IMR-90 (cell line): ENCODE measurements at regions not wholly inside any gene's neighbourhood (a gene's known extent, or its start where the extent isn't known, plus 50 kb on each side); places are given as distances from the start of the nearest gene placed in this dataset.

Experiments
- ATAC-seq: fragments of 200-7000 bp; cut with Tn5 transposase; 2 replicates; pipeline ENCODE4 v1.9.1; 2020; ENCODE audit warnings: low read depth, mild to moderate bottlenecking, moderate library complexity
- BruUV-seq: library from RNA; stranded (reverse); fragments of 400-500 nt; replicated peaks from 2 replicates; lab custom pipeline; 2021; lab: Mats Ljungman, UMichigan
- CTCF ChIA-PET: fragments of 300-600 bp; formaldehyde crosslinking; extraction: SDS; loops from one replicate; lab custom pipeline; 2021; ENCODE audit warnings: antibody characterized with exemption; lab: Yijun Ruan, JAX
- POLR2A ChIA-PET: fragments of 300-600 bp; sonication (Branson Sonifier 250); formaldehyde crosslinking; loops from one replicate; lab custom pipeline; 2022; ENCODE audit warnings: antibody characterized with exemption; ENCODE audit not compliant: unreplicated experiment; lab: Charles Lee
- DNase-seq: peaks from one replicate; pipeline ENCODE4 v3.0.0; 2013
- H2AFZ ChIP-seq: replicated peaks from 2 replicates; pipeline ENCODE3; 2013; ENCODE audit warnings: low read length, mild to moderate bottlenecking; ENCODE audit not compliant: poor library complexity
- H2AK5ac ChIP-seq: 2 replicates; pipeline ENCODE4 v1.6.1; 2013; ENCODE audit warnings: low read depth, low read length, inconsistent platforms
- H2AK9ac ChIP-seq: replicated peaks from 2 replicates; pipeline ENCODE3; 2013; ENCODE audit warnings: mild to moderate bottlenecking, low read depth, low read length, moderate library complexity; ENCODE audit not compliant: poor library complexity
- H2BK120ac ChIP-seq: 2 replicates; pipeline ENCODE4 v1.6.1; 2013; ENCODE audit warnings: low read depth, low read length, inconsistent platforms
- H2BK15ac ChIP-seq: 3 replicates; pipeline ENCODE4 v1.6.1; 2013; ENCODE audit warnings: low read depth, low read length, inconsistent platforms
- H2BK20ac ChIP-seq: 2 replicates; pipeline ENCODE4 v1.6.1; 2013; ENCODE audit warnings: low read depth, mild to moderate bottlenecking, inconsistent platforms, low read length, moderate library complexity
- H2BK5ac ChIP-seq: 2 replicates; pipeline ENCODE4 v1.6.1; 2013; ENCODE audit warnings: mild to moderate bottlenecking, low read depth, low read length, inconsistent platforms; ENCODE audit not compliant: poor library complexity, severe bottlenecking
- H3K14ac ChIP-seq: replicated peaks from 2 replicates; pipeline ENCODE4 v1.6.1; 2013; ENCODE audit warnings: low read depth, low read length, inconsistent platforms
- H3K18ac ChIP-seq: 2 replicates; pipeline ENCODE4 v1.6.1; 2013; ENCODE audit warnings: low read depth, low read length, control low read depth
- H3K23ac ChIP-seq: 2 replicates; pipeline ENCODE4 v1.6.1; 2013; ENCODE audit warnings: low read depth, low read length, inconsistent platforms
- H3K27ac ChIP-seq: 2 replicates; pipeline ENCODE4 v1.5.1; 2013; ENCODE audit warnings: mild to moderate bottlenecking, control low read depth, low read length; ENCODE audit not compliant: insufficient read depth
- H3K27me3 ChIP-seq: 2 replicates; pipeline ENCODE4 v1.6.1; 2013; ENCODE audit warnings: low read length; ENCODE audit not compliant: control insufficient read depth, insufficient read depth
- H3K36me3 ChIP-seq: 2 replicates; pipeline ENCODE4 v1.6.1; 2013; ENCODE audit warnings: low read length, mixed read lengths; ENCODE audit not compliant: control insufficient read depth, insufficient read depth
- H3K4ac ChIP-seq: 2 replicates; pipeline ENCODE4 v1.6.1; 2013; ENCODE audit warnings: low read depth, low read length, inconsistent platforms
- H3K4me1 ChIP-seq: 2 replicates; pipeline ENCODE4 v1.6.1; 2013; ENCODE audit warnings: low read length, mixed read lengths; ENCODE audit not compliant: control insufficient read depth, insufficient read depth
- H3K4me2 ChIP-seq: 2 replicates; pipeline ENCODE4 v1.6.1; 2013; ENCODE audit warnings: low read depth, mild to moderate bottlenecking, control low read depth, low read length, moderate library complexity
- H3K4me3 ChIP-seq: 2 replicates; pipeline ENCODE4 v1.5.1; 2013; ENCODE audit warnings: low read depth, mild to moderate bottlenecking, control low read depth, low read length, moderate library complexity; ENCODE audit not compliant: insufficient read depth
- H3K56ac ChIP-seq: 2 replicates; pipeline ENCODE4 v1.6.1; 2013; ENCODE audit warnings: low read length, inconsistent platforms; ENCODE audit not compliant: insufficient read depth; ENCODE audit errors: extremely low read depth
- H3K79me1 ChIP-seq, 2 experiments: 2 replicates each; pipeline ENCODE4 v1.6.1; 2013; ENCODE audit warnings: low read length in 2 of 2, inconsistent platforms in 1 of 2, low read depth in 1 of 2
- H3K9ac ChIP-seq: 2 replicates; pipeline ENCODE4 v1.6.1; 2013; ENCODE audit warnings: low read depth, low read length, control low read depth
- H3K9me1 ChIP-seq: 2 replicates; pipeline ENCODE4 v1.6.1; 2013; ENCODE audit warnings: low read length, inconsistent platforms; ENCODE audit not compliant: insufficient read depth
- H3K9me3 ChIP-seq: 2 replicates; pipeline ENCODE4 v1.6.1; 2013; ENCODE audit warnings: low read length; ENCODE audit not compliant: control insufficient read depth, insufficient read depth
- H4K20me1 ChIP-seq: 2 replicates; pipeline ENCODE4 v1.6.1; 2013; ENCODE audit warnings: low read length, inconsistent platforms; ENCODE audit not compliant: insufficient read depth
- H4K5ac ChIP-seq: 2 replicates; pipeline ENCODE4 v1.6.1; 2013; ENCODE audit warnings: mild to moderate bottlenecking, low read depth, low read length, control low read depth
- H4K8ac ChIP-seq, 2 experiments: 2 replicates each; pipeline ENCODE4 v1.6.1; 2013; ENCODE audit warnings: low read depth in 2 of 2, low read length in 2 of 2, control low read depth in 1 of 2, inconsistent platforms in 1 of 2
- H4K91ac ChIP-seq: 2 replicates; pipeline ENCODE4 v1.6.1; 2013; ENCODE audit warnings: low read depth, low read length, inconsistent platforms; ENCODE audit not compliant: insufficient read depth
- FOS ChIP-seq: fragments of 150-350 bp; IDR thresholded peaks from 2 replicates; pipeline ENCODE4 v1.6.1; 2016; ENCODE audit warnings: low read depth, low read length
- POLR2A ChIP-seq: IDR thresholded peaks from 2 replicates; pipeline ENCODE4 v1.6.1; 2012; ENCODE audit warnings: mild to moderate bottlenecking, low read depth, low read length
- RAD21 ChIP-seq: IDR thresholded peaks from 2 replicates; pipeline ENCODE4 v1.6.1; 2012; ENCODE audit warnings: low read length, improper control_type of control experiment
- RCOR1 ChIP-seq: IDR thresholded peaks from 2 replicates; pipeline ENCODE4 v1.6.1; 2012; ENCODE audit warnings: mild to moderate bottlenecking, low read length, improper control_type of control experiment; ENCODE audit not compliant: insufficient replicate concordance
- RFX5 ChIP-seq: IDR thresholded peaks from 2 replicates; pipeline ENCODE4 v1.8.0; 2012; ENCODE audit warnings: low read depth, mild to moderate bottlenecking, low read length, moderate library complexity
- WGBS, 2 experiments: methylation state at CpG; one replicate each; pipeline versions ENCODE4 v1.1.5 to v1.1.7; 2013; ENCODE audit warnings: missing lambda C conversion rate in 2 of 2; ENCODE audit not compliant: insufficient read length in 1 of 2; ENCODE audit errors: extremely low coverage in 2 of 2; 5-methylcytosine and 5-hydroxymethylcytosine counted together
- dilution Hi-C: fragments of 300-500 bp; cut with HindIII; formaldehyde crosslinking; loops from one replicate; pipeline ENCODE4 v1.14.3; 2018; ENCODE audit warnings: low sequenced_read_pairs; ENCODE audit not compliant: unreplicated experiment
- in situ Hi-C: fragments of 300-500 bp; cut with MboI; formaldehyde crosslinking; loops from 3 replicates; pipeline ENCODE4 v1.14.3; 2019; ENCODE audit warnings: low sequenced_read_pairs, inconsistent platforms, mixed read lengths
- intact Hi-C: fragments of 100-400 bp; cut with micrococcal nuclease; formaldehyde crosslinking; loops from 2 replicates; pipeline ENCODE4 v1.10.0; 2022

GRCh38 chr5:3129252-3129651 is 377.8 kb upstream of the IRX2 start:
- no peak overlapping the region for H2BK5ac ChIP-seq
- POLR2A ChIA-PET, result no interaction called here
- no TSS peak for BruUV-seq
- no peak overlapping the region for H3K23ac ChIP-seq
- H3K79me1 ChIP-seq, result no peaks in the 10 kb centered on the region
- no peak for TF ChIP-seq POLR2A
- no peak for TF ChIP-seq FOS
- TF ChIP-seq RCOR1, result no peak
- TF ChIP-seq RAD21, result no peak
- no peak for TF ChIP-seq RFX5
- H3K56ac ChIP-seq, result no peak overlapping the region
- no peak overlapping the region for H3K4ac ChIP-seq
- no peaks in the 10 kb centered on the region for H3K36me3 ChIP-seq
- no peak overlapping the region for H3K14ac ChIP-seq
- no peak overlapping the region for H2BK15ac ChIP-seq
- dilution Hi-C loops, result no loop called here
- H3K9me1 ChIP-seq, result no peaks in the 10 kb centered on the region
- WGBS, 2 experiments, result no CpG with 5 or more reads among the region's 4 CpGs
- H2BK20ac ChIP-seq, result no peak overlapping the region
- H4K20me1 ChIP-seq, result no peaks in the 10 kb centered on the region
- H3K4me1 ChIP-seq, result no peaks in the 10 kb centered on the region
- no peak overlapping the region for H3K27ac ChIP-seq
- no peak overlapping the region for H4K5ac ChIP-seq
- no peak overlapping the region for H4K8ac ChIP-seq
- no peak overlapping the region for H2AFZ ChIP-seq
- H3K18ac ChIP-seq, result no peak overlapping the region
- peaks cover 39% of the 10 kb centered on the region for H3K9me3 ChIP-seq
- no peaks in the 10 kb centered on the region for H3K27me3 ChIP-seq
- H2BK120ac ChIP-seq, result no peak overlapping the region
- no peak overlapping the region for H3K4me2 ChIP-seq
- no peak overlapping the region for H3K4me3 ChIP-seq
- H4K91ac ChIP-seq, result no peak overlapping the region
- ATAC-seq (no peak), DNase-seq (no peak)
- CTCF ChIA-PET, result no interaction called here
- intact Hi-C loops, result no loop called here
- H3K9ac ChIP-seq, result no peak overlapping the region
- in situ Hi-C loops, result no loop called here
- H2AK9ac ChIP-seq, result no peak overlapping the region
- H2AK5ac ChIP-seq, result no peak overlapping the region
